ENCODE measurements at regions not wholly inside any gene's neighbourhood (a gene's known extent, or its start where the extent isn't known, plus 50 kb on each side); places are given as distances from the start of the nearest gene placed in this dataset.

- no peak for TF ChIP-seq EZH2 (IDR thresholded peaks at IDR 0.05; ENCODE audit: borderline replicate concordance, low read depth, low read length, severe bottlenecking)
- TF ChIP-seq, protein P1, sequence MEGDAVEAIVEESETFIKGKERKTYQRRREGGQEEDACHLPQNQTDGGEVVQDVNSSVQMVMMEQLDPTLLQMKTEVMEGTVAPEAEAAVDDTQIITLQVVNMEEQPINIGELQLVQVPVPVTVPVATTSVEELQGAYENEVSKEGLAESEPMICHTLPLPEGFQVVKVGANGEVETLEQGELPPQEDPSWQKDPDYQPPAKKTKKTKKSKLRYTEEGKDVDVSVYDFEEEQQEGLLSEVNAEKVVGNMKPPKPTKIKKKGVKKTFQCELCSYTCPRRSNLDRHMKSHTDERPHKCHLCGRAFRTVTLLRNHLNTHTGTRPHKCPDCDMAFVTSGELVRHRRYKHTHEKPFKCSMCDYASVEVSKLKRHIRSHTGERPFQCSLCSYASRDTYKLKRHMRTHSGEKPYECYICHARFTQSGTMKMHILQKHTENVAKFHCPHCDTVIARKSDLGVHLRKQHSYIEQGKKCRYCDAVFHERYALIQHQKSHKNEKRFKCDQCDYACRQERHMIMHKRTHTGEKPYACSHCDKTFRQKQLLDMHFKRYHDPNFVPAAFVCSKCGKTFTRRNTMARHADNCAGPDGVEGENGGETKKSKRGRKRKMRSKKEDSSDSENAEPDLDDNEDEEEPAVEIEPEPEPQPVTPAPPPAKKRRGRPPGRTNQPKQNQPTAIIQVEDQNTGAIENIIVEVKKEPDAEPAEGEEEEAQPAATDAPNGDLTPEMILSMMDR (IDR thresholded peaks at IDR 0.05; ENCODE audit: borderline replicate concordance, extremely low read depth, low read length, poor library complexity, severe bottlenecking): no peak
Measured at GRCh38 chr10:2759233-2759632, 308.1 kb upstream of the PFKP start.

Data from DND-41 (cell line).